ENCODE measurements at regions not wholly inside any gene's neighbourhood (a gene's known extent, or its start where the extent isn't known, plus 50 kb on each side); places are given as distances from the start of the nearest gene placed in this dataset.

GRCh38 chr18:39184176-39184575, 1618.6 kb upstream of the CELF4 start:
- H3K27me3 Mint-ChIP-seq (ENCODE audit: insufficient read depth, unreplicated experiment) = no peaks in the 10 kb centered on the region
- no peaks in the 10 kb centered on the region for H3K9me3 Mint-ChIP-seq (ENCODE audit: unreplicated experiment)
- CTCF ChIA-PET = no interaction called here
- no peaks in the 10 kb centered on the region for H3K36me3 ChIP-seq (ENCODE audit: control insufficient read depth, insufficient read depth, low read length)
- H3K9me3 ChIP-seq = no peaks in the 10 kb centered on the region
- intact Hi-C loops (cut with micrococcal nuclease; ENCODE audit: unreplicated experiment) = no loop called here
- H3K36me3 Mint-ChIP-seq (ENCODE audit: insufficient read depth, unreplicated experiment) = no peaks in the 10 kb centered on the region
- no peak overlapping the region for H3K4me3 Mint-ChIP-seq (ENCODE audit: unreplicated experiment)
- H3K4me1 ChIP-seq = no peaks in the 10 kb centered on the region
- no peak for TF ChIP-seq CTCF (IDR thresholded peaks at IDR 0.05; ENCODE audit: insufficient read depth in 1 of 2, low read depth in 1 of 2, low read length in 1 of 2, severe bottlenecking in 1 of 2, unreplicated experiment in 1 of 2)
- H3K27ac Mint-ChIP-seq (ENCODE audit: unreplicated experiment) = no peak overlapping the region
- no peaks in the 10 kb centered on the region for H3K27me3 ChIP-seq (replicated peaks; ENCODE audit: control insufficient read depth, insufficient read depth, low read length)
- BruUV-seq (replicated peaks) = no TSS peak
- no peak overlapping the region for H3K4me3 ChIP-seq (ENCODE audit: low read depth, low read length)
- H3K4me1 Mint-ChIP-seq (ENCODE audit: low read depth, unreplicated experiment) = no peaks in the 10 kb centered on the region
- DNase-seq = no peak
- POLR2A ChIA-PET = no interaction called here

GRCh38 chr18:39178166-39178565, 1612.6 kb upstream of the CELF4 start:
- H3K4me3 ChIP-seq (ENCODE audit: low read depth, low read length) = no peak overlapping the region
- no peaks in the 10 kb centered on the region for H3K4me1 ChIP-seq
- Mint-ChIP-seq H3K4me3 (ENCODE audit: unreplicated experiment) (no peak overlapping the region), H3K4me1 (ENCODE audit: low read depth, unreplicated experiment) (no peaks in the 10 kb centered on the region), H3K27me3 (ENCODE audit: insufficient read depth, unreplicated experiment) (no peaks in the 10 kb centered on the region), H3K9me3 (ENCODE audit: unreplicated experiment) (no peaks in the 10 kb centered on the region), H3K36me3 (ENCODE audit: insufficient read depth, unreplicated experiment) (no peaks in the 10 kb centered on the region), H3K27ac (ENCODE audit: unreplicated experiment) (no peak overlapping the region)
- POLR2A ChIA-PET = no interaction called here
- no peak for TF ChIP-seq CTCF (IDR thresholded peaks at IDR 0.05; ENCODE audit: insufficient read depth in 1 of 2, low read depth in 1 of 2, low read length in 1 of 2, severe bottlenecking in 1 of 2, unreplicated experiment in 1 of 2)
- no peaks in the 10 kb centered on the region for H3K27me3 ChIP-seq (replicated peaks; ENCODE audit: control insufficient read depth, insufficient read depth, low read length)
- intact Hi-C loops (cut with micrococcal nuclease; ENCODE audit: unreplicated experiment) = loop anchor here (10.0 kb wide), 1 partner anchor 167 kb away; no protein-coding TSS in a partner anchor
- no TSS peak for BruUV-seq (replicated peaks)
- DNase-seq = no peak
- CTCF ChIA-PET = no interaction called here
- H3K36me3 ChIP-seq (ENCODE audit: control insufficient read depth, insufficient read depth, low read length) = no peaks in the 10 kb centered on the region
- H3K9me3 ChIP-seq = no peaks in the 10 kb centered on the region

DNA sequence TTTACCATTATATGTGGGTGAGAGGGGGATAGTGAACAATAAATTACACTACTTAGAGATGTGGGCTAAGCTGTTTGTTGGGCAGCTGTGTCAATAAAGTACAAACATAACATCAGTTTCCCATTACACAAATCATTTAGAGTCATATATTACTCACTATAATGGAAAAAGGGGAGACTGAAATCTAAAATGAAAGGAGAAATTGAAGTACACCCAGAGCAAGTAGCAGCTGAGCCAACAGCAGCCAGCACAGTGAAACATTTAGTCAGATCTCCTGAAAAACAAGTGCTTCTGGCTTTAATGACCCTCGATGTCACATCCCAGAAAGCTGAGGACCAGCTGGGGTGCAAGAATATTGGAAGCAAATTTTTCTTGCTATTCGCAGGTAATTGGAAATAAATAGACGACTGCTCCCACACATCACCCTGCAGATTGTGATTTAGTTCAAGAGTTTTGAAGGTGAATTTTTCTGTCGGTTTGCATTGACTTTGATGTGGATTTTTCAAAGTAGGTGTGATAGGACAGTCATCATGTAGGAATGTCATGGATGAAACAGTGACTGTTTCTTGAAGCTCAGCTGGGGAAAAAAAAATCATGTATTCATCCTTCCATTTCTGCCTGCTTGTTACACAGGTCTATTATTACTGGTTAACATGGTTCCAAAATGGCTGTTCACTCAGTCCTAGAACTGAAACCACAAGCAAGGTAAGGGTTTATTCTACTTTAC, 1607.3 kb upstream of the CELF4 start:
- Mint-ChIP-seq H3K4me1 (ENCODE audit: low read depth, unreplicated experiment) (no peaks in the 10 kb centered on the region), H3K27ac (ENCODE audit: unreplicated experiment) (no peak overlapping the region), H3K27me3 (ENCODE audit: insufficient read depth, unreplicated experiment) (no peaks in the 10 kb centered on the region), H3K4me3 (ENCODE audit: unreplicated experiment) (no peak overlapping the region), H3K36me3 (ENCODE audit: insufficient read depth, unreplicated experiment) (no peaks in the 10 kb centered on the region), H3K9me3 (ENCODE audit: unreplicated experiment) (no peaks in the 10 kb centered on the region)
- no peak for DNase-seq
- intact Hi-C loops (cut with micrococcal nuclease; ENCODE audit: unreplicated experiment) = loop anchor here (10.0 kb wide), 1 partner anchor 172 kb away; no protein-coding TSS in a partner anchor
- no peaks in the 10 kb centered on the region for H3K4me1 ChIP-seq
- no peaks in the 10 kb centered on the region for H3K36me3 ChIP-seq (ENCODE audit: control insufficient read depth, insufficient read depth, low read length)
- no peaks in the 10 kb centered on the region for H3K27me3 ChIP-seq (replicated peaks; ENCODE audit: control insufficient read depth, insufficient read depth, low read length)
- no TSS peak for BruUV-seq (replicated peaks)
- no peaks in the 10 kb centered on the region for H3K9me3 ChIP-seq
- CTCF ChIA-PET = no interaction called here
- TF ChIP-seq CTCF (IDR thresholded peaks at IDR 0.05; ENCODE audit: insufficient read depth in 1 of 2, low read depth in 1 of 2, low read length in 1 of 2, severe bottlenecking in 1 of 2, unreplicated experiment in 1 of 2) = no peak
- H3K4me3 ChIP-seq (ENCODE audit: low read depth, low read length) = no peak overlapping the region
- POLR2A ChIA-PET = no interaction called here

Measured in Caco-2 (cell line).